DOHH2 (cell line): ENCODE measurements at regions not wholly inside any gene's neighbourhood (a gene's known extent, or its start where the extent isn't known, plus 50 kb on each side); places are given as distances from the start of the nearest gene placed in this dataset.
"Not testable (repeated sequence)": the region's sequence is repeated elsewhere in the genome, so short reads cannot be mapped to it uniquely, and the experiment has no call there.

Experiments
- H3F3A ChIP-seq: fragments of 200-600 bp; sonication (generic), shearing (Covaris generic); 2 replicates; pipeline ENCODE4 v1.6.0; 2016; ENCODE audit warnings: antibody characterized with exemption, mild to moderate bottlenecking; ENCODE audit not compliant: control insufficient read depth, insufficient read depth
- H3K27ac ChIP-seq: fragments of 200-600 bp; sonication (generic); 2 replicates; pipeline ENCODE4 v1.5.1; 2014; ENCODE audit warnings: low read depth, mild to moderate bottlenecking, low read length, moderate library complexity
- H3K27me3 ChIP-seq: fragments of 200-600 bp; sonication (generic); 2 replicates; pipeline ENCODE4 v1.6.1; 2014; ENCODE audit warnings: mild to moderate bottlenecking, low read length, mixed read lengths; ENCODE audit not compliant: control insufficient read depth
- H3K36me3 ChIP-seq: fragments of 200-600 bp; sonication (generic); 2 replicates; pipeline ENCODE4 v1.6.1; 2014; ENCODE audit warnings: mild to moderate bottlenecking, low read length, moderate library complexity, mixed read lengths; ENCODE audit not compliant: control insufficient read depth
- H3K4me1 ChIP-seq: fragments of 200-600 bp; sonication (generic); 2 replicates; pipeline ENCODE4 v1.6.1; 2014; ENCODE audit warnings: mild to moderate bottlenecking, low read length, mixed read lengths; ENCODE audit not compliant: control insufficient read depth
- H3K4me2 ChIP-seq: fragments of 200-600 bp; sonication (generic); 2 replicates; pipeline ENCODE4 v1.6.0; 2014; ENCODE audit warnings: mild to moderate bottlenecking, low read length, moderate library complexity
- H3K4me3 ChIP-seq: fragments of 200-600 bp; sonication (generic); 2 replicates; pipeline ENCODE4 v1.5.1; 2014; ENCODE audit warnings: mild to moderate bottlenecking, low read length, mixed read lengths
- H3K79me2 ChIP-seq: fragments of 200-600 bp; sonication (generic); 2 replicates; pipeline ENCODE4 v1.6.1; 2014; ENCODE audit warnings: mild to moderate bottlenecking, low read length, mixed read lengths; ENCODE audit not compliant: control insufficient read depth
- H3K9me2 ChIP-seq: fragments of 200-600 bp; sonication (generic); replicated peaks from 2 replicates; pipeline ENCODE4 v1.6.1; 2014; ENCODE audit warnings: mild to moderate bottlenecking, low read length, mixed read lengths; ENCODE audit not compliant: control insufficient read depth
- H3K9me3 ChIP-seq: fragments of 200-600 bp; sonication (generic); 2 replicates; pipeline ENCODE4 v1.6.1; 2014; ENCODE audit warnings: antibody characterized with exemption, low read length, mixed read lengths; ENCODE audit not compliant: control insufficient read depth, insufficient read depth
- H4K20me1 ChIP-seq: fragments of 200-600 bp; sonication (generic); 2 replicates; pipeline ENCODE4 v1.6.0; 2014; ENCODE audit warnings: low read depth, mild to moderate bottlenecking, antibody characterized with exemption, low read length, moderate library complexity; ENCODE audit not compliant: control insufficient read depth, insufficient read depth
- CTCF ChIP-seq: fragments of 200-600 bp; sonication (generic); IDR thresholded peaks from one replicate; pipeline ENCODE4 v1.5.1; 2014; ENCODE audit warnings: antibody characterized with exemption, mild to moderate bottlenecking, low read depth, low read length; ENCODE audit not compliant: poor library complexity, severe bottlenecking
- EZH2phosphoT487 ChIP-seq: fragments of 200-600 bp; sonication (generic); IDR thresholded peaks from 2 replicates; pipeline ENCODE4 v1.6.1; 2017; ENCODE audit warnings: borderline replicate concordance, mild to moderate bottlenecking, antibody characterized with exemption, low read length, moderate library complexity, mixed read lengths

- H3K4me3 ChIP-seq: no peak overlapping the region
- H3K27me3 ChIP-seq: no peaks in the 10 kb centered on the region
- H3K27ac ChIP-seq: no peak overlapping the region
- no peaks in the 10 kb centered on the region for H3K9me2 ChIP-seq
- H3K36me3 ChIP-seq: no peaks in the 10 kb centered on the region
- no peaks in the 10 kb centered on the region for H4K20me1 ChIP-seq
- peaks cover 6% of the 10 kb centered on the region for H3K4me1 ChIP-seq
- H3F3A ChIP-seq: no peaks in the 10 kb centered on the region
- no peak overlapping the region for H3K4me2 ChIP-seq
- H3K79me2 ChIP-seq: no peaks in the 10 kb centered on the region
- H3K9me3 ChIP-seq: no peaks in the 10 kb centered on the region
- TF ChIP-seq CTCF: no peak
- TF ChIP-seq EZH2phosphoT487: no peak
These were observed 55.0 kb upstream of the PPP1R2C start for GRCh38 chrX:42832764-42833549.

GRCh38 chrX:42833550-42833940 lies 55.6 kb upstream of the PPP1R2C start:
- not testable (repeated sequence) for H3K27me3 ChIP-seq, H4K20me1 ChIP-seq, H3K36me3 ChIP-seq, H3K27ac ChIP-seq, H3K4me2 ChIP-seq, H3K9me2 ChIP-seq, H3F3A ChIP-seq, H3K79me2 ChIP-seq, H3K4me1 ChIP-seq, H3K4me3 ChIP-seq, H3K9me3 ChIP-seq

- no peaks in the 10 kb centered on the region for H3K27me3 ChIP-seq
- TF ChIP-seq CTCF (no peak), EZH2phosphoT487 (no peak)
- H4K20me1 ChIP-seq: no peaks in the 10 kb centered on the region
- no peaks in the 10 kb centered on the region for H3K79me2 ChIP-seq
- no peaks in the 10 kb centered on the region for H3K9me3 ChIP-seq
- no peak overlapping the region for H3K4me3 ChIP-seq
- H3F3A ChIP-seq: no peaks in the 10 kb centered on the region
- peaks cover 6% of the 10 kb centered on the region for H3K4me1 ChIP-seq
- no peaks in the 10 kb centered on the region for H3K9me2 ChIP-seq
- H3K4me2 ChIP-seq: no peak overlapping the region
- H3K36me3 ChIP-seq: no peaks in the 10 kb centered on the region
- H3K27ac ChIP-seq: no peak overlapping the region
These were observed 59.3 kb upstream of the PPP1R2C start for GRCh38 chrX:42837101-42837726.

GRCh38 chrX:42837747-42838146 lies 59.8 kb upstream of the PPP1R2C start:
- Histone ChIP-seq H4K20me1 (no peaks in the 10 kb centered on the region), H3K36me3 (no peaks in the 10 kb centered on the region), H3F3A (no peaks in the 10 kb centered on the region), H3K27me3 (no peaks in the 10 kb centered on the region), H3K4me2 (no peak overlapping the region), H3K4me3 (no peak overlapping the region), H3K9me3 (no peaks in the 10 kb centered on the region), H3K4me1 (peaks cover 6% of the 10 kb centered on the region), H3K79me2 (no peaks in the 10 kb centered on the region), H3K27ac (no peak overlapping the region), H3K9me2 (no peaks in the 10 kb centered on the region)
- TF ChIP-seq CTCF (no peak), EZH2phosphoT487 (no peak)
